ENCODE measurements at regions not wholly inside any gene's neighbourhood (a gene's known extent, or its start where the extent isn't known, plus 50 kb on each side); places are given as distances from the start of the nearest gene placed in this dataset.

GRCh38 chr17:5707482-5707881 is 123.2 kb upstream of the NLRP1 start:
- TF ChIP-seq CTCF (IDR thresholded peaks at IDR 0.05; ENCODE audit: low read depth, low read length, missing input control) (no peak), RXRA (IDR thresholded peaks at IDR 0.05) (no peak), MAX (IDR thresholded peaks at IDR 0.05) (no peak), NR2F2 (IDR thresholded peaks at IDR 0.05) (no peak), GABPA (IDR thresholded peaks at IDR 0.05 in 1 of 2, conservative IDR thresholded peaks at IDR 0.05 in 1 of 2) (no peak)
